NT2/D1 (cell line): ENCODE measurements at regions not wholly inside any gene's neighbourhood (a gene's known extent, or its start where the extent isn't known, plus 50 kb on each side); places are given as distances from the start of the nearest gene placed in this dataset.

Experiments
- SUZ12 ChIP-seq: IDR thresholded peaks from 2 replicates; pipeline ENCODE4 v1.6.1; 2011; ENCODE audit not compliant: insufficient read length, insufficient read depth; ENCODE audit errors: extremely low read depth
- YY1 ChIP-seq: IDR thresholded peaks from 2 replicates; pipeline ENCODE4 v1.6.1; 2011; ENCODE audit not compliant: insufficient read length, insufficient read depth

DNA sequence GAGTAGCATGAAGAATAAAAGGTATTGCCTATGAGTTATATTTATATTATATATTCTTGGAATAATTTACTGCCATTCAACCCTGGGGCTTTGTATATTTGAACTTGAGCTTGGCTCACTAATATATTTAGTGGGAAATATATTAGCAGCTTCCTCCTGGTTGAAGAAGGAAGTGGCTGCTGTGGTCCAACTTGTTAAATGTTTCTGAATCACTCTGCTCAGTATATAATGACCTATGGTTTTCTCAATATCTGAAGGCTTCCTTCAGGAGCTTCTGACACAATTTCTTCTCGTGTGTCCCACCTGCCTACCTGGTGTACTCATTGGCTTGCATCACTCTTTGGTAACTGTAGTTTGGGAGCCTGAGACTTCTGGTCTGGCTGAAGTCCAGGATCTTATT lies 646.4 kb downstream of the TBC1D4 start:
- TF ChIP-seq YY1 (no peak), SUZ12 (no peak)
